ENCODE measurements at regions not wholly inside any gene's neighbourhood (a gene's known extent, or its start where the extent isn't known, plus 50 kb on each side); places are given as distances from the start of the nearest gene placed in this dataset.

GRCh38 chr13:62357887-62358645 lies 942.4 kb upstream of the PCDH20 start:
- Histone ChIP-seq H3K27me3 (no peaks in the 10 kb centered on the region), H3K9me3 (no peaks in the 10 kb centered on the region), H3K4me3 (no peak overlapping the region), H3K27ac (no peak overlapping the region), H3K4me1 (no peaks in the 10 kb centered on the region), H3K36me3 (replicated peaks in 1 of 2; ENCODE audit: insufficient read depth in 1 of 2, low read depth in 2 of 2) (no peaks in the 10 kb centered on the region)
- 32 to 41% methylated on average over 2 of the region's 2 CpGs for WGBS, 2 donors
- TF ChIP-seq CTCF (IDR thresholded peaks at IDR 0.05) (peak in 5 of 7 experiments; percentile 19 to 72 (median 51)), POLR2A (IDR thresholded peaks at IDR 0.05) (no peak)
- DNase-seq (peak in 2 of 4 donors; percentile 30 to 52), ATAC-seq (peak; percentile 33)
- intact Hi-C loops (cut with DNase I), result no loop called here

GRCh38 chr13:62356977-62357376 lies 941.3 kb upstream of the PCDH20 start:
- DNase-seq (no peak), ATAC-seq (no peak)
- Histone ChIP-seq H3K9me3 (no peaks in the 10 kb centered on the region), H3K27me3 (no peaks in the 10 kb centered on the region), H3K4me1 (no peaks in the 10 kb centered on the region), H3K4me3 (no peak overlapping the region), H3K36me3 (replicated peaks in 1 of 2; ENCODE audit: insufficient read depth in 1 of 2, low read depth in 2 of 2) (no peaks in the 10 kb centered on the region), H3K27ac (no peak overlapping the region)
- no peak for TF ChIP-seq CTCF (IDR thresholded peaks at IDR 0.05)
- no peak for TF ChIP-seq POLR2A (IDR thresholded peaks at IDR 0.05)
- 7 to 54% methylated on average over 1 of the region's 1 CpG for WGBS, 2 donors
- intact Hi-C loops (cut with DNase I), result no loop called here

GRCh38 chr13:62337109-62337880 lies 921.6 kb upstream of the PCDH20 start:
- no peak overlapping the region for H3K27ac ChIP-seq
- no peak overlapping the region for H3K4me3 ChIP-seq
- ATAC-seq (no peak), DNase-seq (no peak)
- no peaks in the 10 kb centered on the region for H3K27me3 ChIP-seq
- WGBS, 2 donors, result 35 to 50% methylated on average over 2 of the region's 2 CpGs
- H3K36me3 ChIP-seq (replicated peaks in 1 of 2; ENCODE audit: insufficient read depth in 1 of 2, low read depth in 2 of 2), result no peaks in the 10 kb centered on the region
- H3K9me3 ChIP-seq, result no peaks in the 10 kb centered on the region
- TF ChIP-seq CTCF (IDR thresholded peaks at IDR 0.05) (no peak), POLR2A (IDR thresholded peaks at IDR 0.05) (no peak)
- intact Hi-C loops (cut with DNase I), result no loop called here
- H3K4me1 ChIP-seq, result no peaks in the 10 kb centered on the region

- Histone ChIP-seq H3K27ac (no peak overlapping the region), H3K4me1 (no peaks in the 10 kb centered on the region), H3K9me3 (no peaks in the 10 kb centered on the region), H3K27me3 (no peaks in the 10 kb centered on the region), H3K4me3 (no peak overlapping the region), H3K36me3 (replicated peaks in 1 of 2; ENCODE audit: insufficient read depth in 1 of 2, low read depth in 2 of 2) (no peaks in the 10 kb centered on the region)
- 31 to 36% methylated on average over 1 of the region's 1 CpG for WGBS, 2 donors
- DNase-seq, result no peak
- intact Hi-C loops (cut with DNase I), result no loop called here
- TF ChIP-seq CTCF (IDR thresholded peaks at IDR 0.05), result no peak
- no peak for TF ChIP-seq POLR2A (IDR thresholded peaks at IDR 0.05)
- ATAC-seq, result no peak
Observed at GRCh38 chr13:62336507-62336906, 920.9 kb upstream of the PCDH20 start.
